ENCODE measurements at regions not wholly inside any gene's neighbourhood (a gene's known extent, or its start where the extent isn't known, plus 50 kb on each side); places are given as distances from the start of the nearest gene placed in this dataset.
A peak's percentile ranks its signal among the peaks of the same experiment; 100 is the strongest.

DNA sequence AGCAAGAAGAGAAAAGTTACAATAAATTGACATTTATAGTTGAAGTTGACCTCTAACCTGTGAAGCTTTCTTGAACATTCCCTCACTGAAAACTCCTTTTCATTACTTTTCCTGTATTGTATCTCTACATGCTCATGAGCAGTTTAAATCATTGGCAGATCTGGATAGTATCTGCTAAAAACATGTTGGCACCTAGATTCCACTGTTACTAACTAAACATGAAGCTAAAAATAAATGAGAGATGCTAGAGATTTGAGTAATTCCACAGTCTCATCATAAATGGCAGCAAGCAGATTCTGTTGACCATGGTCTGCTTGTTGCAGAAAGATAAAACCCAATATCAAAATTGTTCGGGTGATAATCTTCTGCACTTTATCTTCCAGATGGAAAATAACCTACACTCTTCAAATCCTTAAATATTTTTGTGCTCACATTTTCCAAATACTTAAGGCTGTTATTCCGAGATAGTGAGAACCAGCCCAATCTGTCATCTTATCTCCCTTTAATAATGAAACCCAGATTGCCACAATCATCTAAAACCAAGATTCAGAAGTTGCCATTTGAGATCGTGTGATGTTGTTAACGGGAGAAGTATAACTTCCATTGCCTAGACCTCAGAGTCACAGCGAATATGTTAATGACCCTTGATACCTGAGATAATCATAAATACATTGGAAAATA, 171.0 kb upstream of the DAAM1 start:
- Histone ChIP-seq H3K9me3 (peaks cover 6 to 17% of the 10 kb centered on the region in 2 donors), H3K4me1 (no peaks in the 10 kb centered on the region), H3K4me3 (no peak overlapping the region), H3K27me3 (no peaks in the 10 kb centered on the region), H3K36me3 (no peaks in the 10 kb centered on the region), H3K27ac (no peak overlapping the region)
- DNase-seq (ENCODE audit: low spot score in 2 of 2), result no peak
- TF ChIP-seq, protein P1, sequence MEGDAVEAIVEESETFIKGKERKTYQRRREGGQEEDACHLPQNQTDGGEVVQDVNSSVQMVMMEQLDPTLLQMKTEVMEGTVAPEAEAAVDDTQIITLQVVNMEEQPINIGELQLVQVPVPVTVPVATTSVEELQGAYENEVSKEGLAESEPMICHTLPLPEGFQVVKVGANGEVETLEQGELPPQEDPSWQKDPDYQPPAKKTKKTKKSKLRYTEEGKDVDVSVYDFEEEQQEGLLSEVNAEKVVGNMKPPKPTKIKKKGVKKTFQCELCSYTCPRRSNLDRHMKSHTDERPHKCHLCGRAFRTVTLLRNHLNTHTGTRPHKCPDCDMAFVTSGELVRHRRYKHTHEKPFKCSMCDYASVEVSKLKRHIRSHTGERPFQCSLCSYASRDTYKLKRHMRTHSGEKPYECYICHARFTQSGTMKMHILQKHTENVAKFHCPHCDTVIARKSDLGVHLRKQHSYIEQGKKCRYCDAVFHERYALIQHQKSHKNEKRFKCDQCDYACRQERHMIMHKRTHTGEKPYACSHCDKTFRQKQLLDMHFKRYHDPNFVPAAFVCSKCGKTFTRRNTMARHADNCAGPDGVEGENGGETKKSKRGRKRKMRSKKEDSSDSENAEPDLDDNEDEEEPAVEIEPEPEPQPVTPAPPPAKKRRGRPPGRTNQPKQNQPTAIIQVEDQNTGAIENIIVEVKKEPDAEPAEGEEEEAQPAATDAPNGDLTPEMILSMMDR (IDR thresholded peaks at IDR 0.05), result no peak
- intact Hi-C loops (cut with DNase I), result no loop called here

DNA sequence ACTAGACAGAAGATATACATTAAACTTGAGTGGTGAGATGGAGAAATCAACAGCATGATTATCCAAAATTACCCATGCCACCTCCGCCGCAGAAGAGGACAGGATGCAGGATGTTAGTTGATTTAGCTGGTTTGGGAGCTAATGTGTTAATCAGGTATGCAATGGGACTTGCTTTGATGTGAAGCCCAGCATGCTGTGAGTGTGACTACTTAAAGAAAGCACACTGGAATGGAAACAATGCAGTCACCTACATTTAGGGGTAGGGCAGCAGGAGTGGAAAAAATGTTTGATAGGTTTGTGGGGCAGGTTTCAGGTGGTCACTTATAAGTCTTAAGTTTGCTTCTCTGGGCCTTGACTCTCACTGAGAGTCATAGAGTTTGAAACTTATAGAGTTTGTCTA, 170.0 kb upstream of the DAAM1 start:
- Histone ChIP-seq H3K4me1 (no peaks in the 10 kb centered on the region), H3K9me3 (peaks cover 5 to 6% of the 10 kb centered on the region in 2 donors), H3K36me3 (no peaks in the 10 kb centered on the region), H3K27ac (no peak overlapping the region), H3K27me3 (no peaks in the 10 kb centered on the region), H3K4me3 (no peak overlapping the region)
- no peak for DNase-seq (ENCODE audit: low spot score in 2 of 2)
- TF ChIP-seq, protein P1 (IDR thresholded peaks at IDR 0.05), result no peak
- intact Hi-C loops (cut with DNase I), result no loop called here

DNA sequence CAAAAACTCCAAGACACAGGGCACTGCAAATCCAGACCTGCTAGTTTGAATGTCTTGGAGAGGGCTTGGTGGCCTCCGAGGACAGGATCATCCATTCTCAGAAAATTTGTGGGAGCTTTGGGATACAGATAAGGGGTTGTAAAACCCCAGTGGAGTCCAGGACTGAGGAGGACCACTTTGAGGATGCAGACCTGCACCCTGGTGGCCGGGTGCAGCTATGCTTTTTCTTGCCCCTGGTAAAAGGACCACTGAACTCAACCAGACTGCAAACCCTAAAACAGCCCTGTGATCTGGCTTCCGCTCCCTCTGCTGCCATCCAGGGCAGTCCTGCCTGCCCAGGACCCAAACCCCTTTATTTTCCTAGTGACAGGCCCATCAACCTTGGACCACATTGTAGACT, 169.5 kb upstream of the DAAM1 start:
- Histone ChIP-seq H3K4me3 (no peak overlapping the region), H3K4me1 (no peaks in the 10 kb centered on the region), H3K27ac (no peak overlapping the region), H3K36me3 (no peaks in the 10 kb centered on the region), H3K27me3 (no peaks in the 10 kb centered on the region), H3K9me3 (peaks cover 0 to 1% of the 10 kb centered on the region in 2 donors)
- intact Hi-C loops (cut with DNase I), result no loop called here
- DNase-seq (ENCODE audit: low spot score in 2 of 2), result no peak
- TF ChIP-seq, protein P1 (IDR thresholded peaks at IDR 0.05), result peak in 1 of 3 experiments; percentile 12

DNA sequence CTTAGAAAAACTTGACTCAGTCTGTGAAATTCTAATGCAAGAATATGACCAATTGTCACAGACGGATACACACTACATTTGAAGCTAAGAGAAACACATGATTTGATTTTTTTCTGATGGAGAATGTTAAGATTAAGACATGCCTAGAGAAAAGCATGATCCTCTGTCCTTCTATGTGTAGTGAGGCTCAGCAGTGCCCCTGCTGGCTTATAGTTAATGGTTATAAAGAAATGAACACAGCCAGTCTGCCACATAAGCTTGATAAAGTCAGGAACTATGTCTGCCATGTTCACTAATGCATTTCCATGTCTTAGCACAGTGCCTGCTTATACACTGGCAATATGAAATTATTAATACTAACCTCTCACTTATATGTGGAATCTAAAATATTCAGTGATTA, 168.1 kb upstream of the DAAM1 start:
- no peak for DNase-seq (ENCODE audit: low spot score in 2 of 2)
- Histone ChIP-seq H3K27ac (no peak overlapping the region), H3K9me3 (no peaks in the 10 kb centered on the region), H3K36me3 (no peaks in the 10 kb centered on the region), H3K4me1 (no peaks in the 10 kb centered on the region), H3K27me3 (no peaks in the 10 kb centered on the region), H3K4me3 (no peak overlapping the region)
- intact Hi-C loops (cut with DNase I), result loop anchor here (10.0 kb wide), 1 partner anchor 386 kb away; the partner anchor contains the start of gene DACT1
- TF ChIP-seq, protein P1 (IDR thresholded peaks at IDR 0.05), result peak in 1 of 3 experiments; percentile 18

DNA sequence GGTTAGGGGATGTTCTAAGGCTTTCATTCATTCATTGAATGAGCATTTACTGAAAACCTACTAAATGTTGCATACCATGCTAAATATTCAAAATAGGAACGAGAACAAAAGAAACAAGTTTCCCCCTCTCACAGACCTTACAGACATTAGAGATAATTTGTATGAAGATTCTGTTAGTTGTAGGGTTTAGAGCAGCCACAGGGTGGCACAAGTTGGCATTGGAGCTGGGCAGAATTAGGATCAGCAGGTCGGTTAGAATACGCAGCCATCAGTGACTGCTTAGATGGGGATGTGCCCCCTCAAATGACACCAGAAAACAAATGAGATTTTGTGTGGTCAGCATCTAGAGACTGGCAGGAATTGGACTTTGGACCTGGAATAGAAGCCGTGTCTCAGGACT, 166.3 kb upstream of the DAAM1 start:
- H3K4me3 ChIP-seq, result no peak overlapping the region
- no peak overlapping the region for H3K27ac ChIP-seq
- TF ChIP-seq, protein P1 (IDR thresholded peaks at IDR 0.05), result no peak
- intact Hi-C loops (cut with DNase I), result loop anchor here (10.0 kb wide), 1 partner anchor 387 kb away; the partner anchor contains the start of gene DACT1
- no peaks in the 10 kb centered on the region for H3K9me3 ChIP-seq
- H3K36me3 ChIP-seq, result no peaks in the 10 kb centered on the region
- no peaks in the 10 kb centered on the region for H3K27me3 ChIP-seq
- H3K4me1 ChIP-seq, result no peaks in the 10 kb centered on the region
- DNase-seq (ENCODE audit: low spot score in 2 of 2), result no peak
